Medulla oblongata (tissue), 1 donor: ENCODE measurements at regions not wholly inside any gene's neighbourhood (a gene's known extent, or its start where the extent isn't known, plus 50 kb on each side); places are given as distances from the start of the nearest gene placed in this dataset.
A peak's percentile ranks its signal among the peaks of the same experiment; 100 is the strongest.

Experiments used
- DNase-seq: peaks from one replicate; pipeline ENCODE4 v3.0.0-alpha.2; 2015; ENCODE audit errors: extremely low spot score

- DNase-seq, result no peak
Observed at GRCh38 chr4:54359919-54360650, 131.0 kb downstream of the PDGFRA start.

- DNase-seq, result no peak
Observed at GRCh38 chr4:54363037-54363436, 133.9 kb downstream of the PDGFRA start.

GRCh38 chr4:54365691-54366090, 136.6 kb downstream of the PDGFRA start:
- no peak for DNase-seq

GRCh38 chr4:54367059-54367458, 138.0 kb downstream of the PDGFRA start:
- DNase-seq, result no peak

GRCh38 chr4:54368281-54369265, 139.5 kb downstream of the PDGFRA start:
- no peak for DNase-seq

- no peak for DNase-seq
Observed at GRCh38 chr4:54371173-54371572, 142.1 kb downstream of the PDGFRA start.

GRCh38 chr4:54372951-54373350, 143.9 kb downstream of the PDGFRA start:
- DNase-seq, result no peak

- no peak for DNase-seq
Observed at GRCh38 chr4:54373718-54374210, 144.7 kb downstream of the PDGFRA start.

GRCh38 chr4:54378461-54378860, 149.4 kb downstream of the PDGFRA start:
- DNase-seq, result no peak

- no peak for DNase-seq
Observed at GRCh38 chr4:54384152-54384551, 155.1 kb downstream of the PDGFRA start.

- DNase-seq, result peak; percentile 71
Observed at GRCh38 chr4:54384563-54384962, 155.5 kb downstream of the PDGFRA start.

- no peak for DNase-seq
Observed at GRCh38 chr4:54386042-54386669, 157.1 kb downstream of the PDGFRA start.

GRCh38 chr4:54386693-54387092, 157.6 kb downstream of the PDGFRA start:
- DNase-seq, result no peak

- DNase-seq, result no peak
Observed at GRCh38 chr4:54390670-54391069, 161.6 kb downstream of the PDGFRA start.

- DNase-seq, result no peak
Observed at GRCh38 chr4:54391104-54391503, 162.0 kb downstream of the PDGFRA start.

GRCh38 chr4:54392479-54392878, 163.4 kb downstream of the PDGFRA start:
- DNase-seq, result no peak

GRCh38 chr4:54393243-54393642, 164.2 kb downstream of the PDGFRA start:
- DNase-seq, result no peak

GRCh38 chr4:54395013-54395527, 166.0 kb downstream of the PDGFRA start:
- DNase-seq, result no peak

GRCh38 chr4:54400188-54400587, 171.1 kb downstream of the PDGFRA start:
- DNase-seq, result peak; percentile 20

- peak; percentile 46 for DNase-seq
Observed at GRCh38 chr4:54400802-54401201, 171.7 kb downstream of the PDGFRA start.

- no peak for DNase-seq
Observed at GRCh38 chr4:54402880-54403480, 173.9 kb downstream of the PDGFRA start.
